ENCODE measurements at regions not wholly inside any gene's neighbourhood (a gene's known extent, or its start where the extent isn't known, plus 50 kb on each side); places are given as distances from the start of the nearest gene placed in this dataset.

DNA sequence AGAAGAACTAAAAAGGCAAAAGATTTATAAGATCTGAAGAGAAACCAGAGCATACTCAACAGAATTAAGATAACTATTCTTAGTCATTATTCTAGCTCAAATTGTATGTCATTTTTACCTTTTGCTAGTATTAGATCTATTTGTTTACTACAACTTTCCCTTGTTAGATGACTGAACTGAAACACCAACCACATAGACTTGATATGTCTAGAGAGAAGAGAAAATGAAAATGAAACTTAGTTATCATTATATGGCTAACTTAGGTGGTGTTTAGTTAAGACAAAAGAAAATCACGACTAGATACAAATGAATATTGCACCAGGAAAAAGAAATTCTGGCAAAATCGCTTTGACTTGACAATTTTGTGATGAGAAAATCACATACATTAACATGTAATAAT, 690.8 kb downstream of the PCDH18 start:
- TF ChIP-seq, protein P1, sequence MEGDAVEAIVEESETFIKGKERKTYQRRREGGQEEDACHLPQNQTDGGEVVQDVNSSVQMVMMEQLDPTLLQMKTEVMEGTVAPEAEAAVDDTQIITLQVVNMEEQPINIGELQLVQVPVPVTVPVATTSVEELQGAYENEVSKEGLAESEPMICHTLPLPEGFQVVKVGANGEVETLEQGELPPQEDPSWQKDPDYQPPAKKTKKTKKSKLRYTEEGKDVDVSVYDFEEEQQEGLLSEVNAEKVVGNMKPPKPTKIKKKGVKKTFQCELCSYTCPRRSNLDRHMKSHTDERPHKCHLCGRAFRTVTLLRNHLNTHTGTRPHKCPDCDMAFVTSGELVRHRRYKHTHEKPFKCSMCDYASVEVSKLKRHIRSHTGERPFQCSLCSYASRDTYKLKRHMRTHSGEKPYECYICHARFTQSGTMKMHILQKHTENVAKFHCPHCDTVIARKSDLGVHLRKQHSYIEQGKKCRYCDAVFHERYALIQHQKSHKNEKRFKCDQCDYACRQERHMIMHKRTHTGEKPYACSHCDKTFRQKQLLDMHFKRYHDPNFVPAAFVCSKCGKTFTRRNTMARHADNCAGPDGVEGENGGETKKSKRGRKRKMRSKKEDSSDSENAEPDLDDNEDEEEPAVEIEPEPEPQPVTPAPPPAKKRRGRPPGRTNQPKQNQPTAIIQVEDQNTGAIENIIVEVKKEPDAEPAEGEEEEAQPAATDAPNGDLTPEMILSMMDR (conservative IDR thresholded peaks at IDR 0.05 in 1 of 2, IDR thresholded peaks at IDR 0.05 in 1 of 2; ENCODE audit: low read depth in 1 of 2, low read length in 2 of 2), result no peak
- TF ChIP-seq EZH2 (IDR thresholded peaks at IDR 0.05; ENCODE audit: low read length, missing control alignments), result no peak

Data from fibroblast of lung (primary cell).